HG02588 (cell line): ENCODE measurements at regions not wholly inside any gene's neighbourhood (a gene's known extent, or its start where the extent isn't known, plus 50 kb on each side); places are given as distances from the start of the nearest gene placed in this dataset.

Source experiments
- ATAC-seq: cut with Tn5 transposase; IDR thresholded peaks from one replicate; pipeline ENCODE4 v1.9.1; 2021; ENCODE audit warnings: mild to moderate bottlenecking, moderate library complexity; ENCODE audit not compliant: unreplicated experiment

DNA sequence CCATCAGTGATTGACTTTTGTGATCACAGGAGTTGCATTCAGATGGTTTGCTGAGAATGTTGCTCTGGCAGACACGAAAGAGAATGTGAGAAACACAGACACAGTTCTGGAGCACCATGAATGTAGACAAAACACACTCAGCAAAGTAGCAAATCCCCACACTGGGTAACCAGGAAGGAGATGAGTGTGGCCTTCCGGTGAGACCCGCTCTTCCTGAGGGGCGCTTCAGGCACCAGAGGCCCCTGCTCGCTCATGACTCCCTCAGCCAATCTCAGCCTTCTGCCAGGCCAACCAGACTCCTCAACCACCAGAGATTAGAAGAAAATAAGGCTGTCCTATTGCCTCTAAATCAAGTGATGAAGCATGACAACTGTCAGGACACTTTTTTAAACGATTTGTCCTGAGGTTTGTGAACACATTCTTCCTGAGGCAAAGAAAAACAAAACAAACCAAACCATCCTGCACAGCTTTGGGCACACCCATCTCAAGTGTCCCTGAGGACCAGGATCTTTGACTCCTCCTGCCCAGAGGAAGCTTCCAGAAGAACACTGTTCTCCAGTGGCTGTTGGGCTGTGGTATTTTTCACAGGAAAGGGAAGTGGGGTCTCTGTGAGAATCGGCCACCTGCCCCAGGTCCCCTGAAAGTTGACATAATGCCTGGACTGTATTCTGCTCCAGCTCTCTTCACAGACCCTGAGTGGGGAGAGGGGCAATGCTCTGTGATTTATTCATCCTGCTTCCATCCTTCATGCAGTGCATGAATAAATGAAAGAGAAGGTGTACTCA is 152.8 kb downstream of the BCL11A start:
- ATAC-seq = no peak

DNA sequence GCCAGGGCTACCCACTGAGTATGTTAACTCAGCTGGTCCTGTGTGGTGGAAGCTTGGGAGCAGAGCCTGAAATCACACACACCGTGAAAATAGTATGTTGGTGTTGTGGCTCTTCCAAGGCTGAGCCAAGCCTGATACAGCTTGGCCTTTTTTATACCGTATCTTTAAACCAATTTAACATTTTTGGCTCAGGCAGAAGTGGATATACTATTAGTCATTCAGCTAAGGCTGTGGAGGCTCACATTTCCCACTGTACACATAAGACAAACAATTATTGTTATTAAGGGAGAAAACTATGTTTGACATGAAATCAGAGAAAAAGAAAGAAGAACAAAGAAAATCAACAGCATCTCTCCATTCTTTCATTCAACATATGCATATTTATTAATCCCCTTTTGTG is 159.0 kb downstream of the BCL11A start:
- ATAC-seq = no peak

DNA sequence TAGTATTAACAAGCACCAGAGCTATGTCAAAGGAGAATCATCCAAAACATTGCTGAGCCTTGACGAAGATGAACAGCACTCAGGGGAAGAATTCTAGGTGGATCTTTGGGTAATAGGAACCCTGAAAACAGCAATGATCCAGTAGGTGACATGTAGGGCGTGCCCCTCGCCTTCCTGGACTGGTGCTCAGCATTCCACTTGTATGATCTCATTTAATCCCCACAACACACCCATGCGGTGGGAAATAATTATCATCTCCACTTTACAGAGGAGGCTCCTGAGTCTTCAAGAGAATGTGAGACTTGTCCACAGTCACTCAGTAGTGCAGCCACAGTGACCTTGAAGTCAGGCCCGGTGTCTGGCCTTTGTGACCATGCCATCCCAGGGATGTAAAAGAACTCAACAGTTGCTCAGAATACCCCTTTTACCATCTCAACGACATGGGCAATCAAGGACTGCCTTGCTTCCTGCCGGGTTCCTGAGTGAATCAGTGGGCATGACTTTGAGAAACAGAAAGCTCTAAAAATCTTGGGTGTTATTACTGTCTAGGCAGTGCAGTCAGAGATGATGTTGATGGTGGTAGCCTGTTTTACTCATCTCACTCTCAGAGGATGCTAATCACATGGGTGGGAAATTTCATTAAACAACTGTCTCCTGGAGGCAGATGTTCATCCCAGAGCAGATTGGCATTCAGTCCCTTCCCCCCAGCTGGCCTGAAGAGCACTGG is 161.6 kb downstream of the BCL11A start:
- ATAC-seq = no peak

DNA sequence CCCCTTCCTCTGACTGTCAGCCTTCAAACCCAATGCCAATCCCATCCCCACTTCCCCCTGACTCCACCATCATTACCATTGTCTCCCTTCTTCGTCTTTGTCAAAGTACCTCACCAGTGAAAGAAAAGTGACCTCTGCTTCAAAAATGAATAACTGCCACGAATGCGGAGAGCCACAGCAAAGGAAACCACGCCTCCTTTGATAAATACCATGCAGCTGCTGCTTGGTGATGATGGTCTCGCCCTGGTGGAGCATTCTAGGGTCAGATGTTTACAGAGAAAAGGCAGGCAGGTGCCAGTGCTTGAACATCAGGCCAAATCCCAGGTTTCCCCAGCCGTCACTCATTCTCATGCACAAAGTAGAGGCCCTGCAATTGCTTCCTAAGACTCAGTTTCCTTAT is 162.2 kb downstream of the BCL11A start:
- no peak for ATAC-seq

DNA sequence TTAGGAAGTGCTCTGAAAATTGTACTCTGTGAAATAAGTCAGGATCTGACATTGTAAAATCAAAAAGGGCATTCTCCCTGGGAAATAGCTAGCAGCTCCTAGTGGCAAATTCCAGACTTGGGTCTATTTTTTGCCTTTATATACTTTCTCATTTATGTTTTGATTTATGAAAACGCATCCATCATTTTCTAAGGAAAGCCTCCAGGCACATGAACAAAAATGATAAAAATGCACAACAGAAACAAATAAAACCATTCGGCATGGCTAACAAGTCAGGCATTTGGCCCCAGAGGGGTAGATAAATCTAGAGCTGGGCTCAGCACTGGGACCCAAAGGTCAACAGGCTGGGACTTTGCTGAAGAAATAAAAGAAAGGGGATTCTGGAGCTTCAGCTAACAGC is 167.0 kb downstream of the BCL11A start:
- ATAC-seq = no peak

DNA sequence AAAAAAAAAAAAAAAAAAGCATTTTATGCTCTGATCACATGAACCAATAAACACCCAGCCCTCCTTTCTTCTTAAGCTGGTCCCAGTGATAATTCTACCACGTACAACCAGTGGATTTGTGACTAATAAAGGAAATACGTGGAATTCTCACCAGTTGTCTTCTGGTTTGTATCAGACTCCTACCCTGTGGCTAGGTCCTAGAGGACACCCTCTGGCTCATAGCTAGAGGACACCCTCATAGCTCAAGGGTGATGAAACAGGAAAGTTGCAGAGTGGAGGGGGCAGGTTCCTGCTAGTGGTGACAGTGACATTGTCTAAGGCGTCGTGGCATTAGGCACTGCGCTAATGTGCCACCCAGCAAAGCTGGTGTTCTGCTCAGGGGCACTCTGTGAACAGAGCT is 167.8 kb downstream of the BCL11A start:
- no peak for ATAC-seq

DNA sequence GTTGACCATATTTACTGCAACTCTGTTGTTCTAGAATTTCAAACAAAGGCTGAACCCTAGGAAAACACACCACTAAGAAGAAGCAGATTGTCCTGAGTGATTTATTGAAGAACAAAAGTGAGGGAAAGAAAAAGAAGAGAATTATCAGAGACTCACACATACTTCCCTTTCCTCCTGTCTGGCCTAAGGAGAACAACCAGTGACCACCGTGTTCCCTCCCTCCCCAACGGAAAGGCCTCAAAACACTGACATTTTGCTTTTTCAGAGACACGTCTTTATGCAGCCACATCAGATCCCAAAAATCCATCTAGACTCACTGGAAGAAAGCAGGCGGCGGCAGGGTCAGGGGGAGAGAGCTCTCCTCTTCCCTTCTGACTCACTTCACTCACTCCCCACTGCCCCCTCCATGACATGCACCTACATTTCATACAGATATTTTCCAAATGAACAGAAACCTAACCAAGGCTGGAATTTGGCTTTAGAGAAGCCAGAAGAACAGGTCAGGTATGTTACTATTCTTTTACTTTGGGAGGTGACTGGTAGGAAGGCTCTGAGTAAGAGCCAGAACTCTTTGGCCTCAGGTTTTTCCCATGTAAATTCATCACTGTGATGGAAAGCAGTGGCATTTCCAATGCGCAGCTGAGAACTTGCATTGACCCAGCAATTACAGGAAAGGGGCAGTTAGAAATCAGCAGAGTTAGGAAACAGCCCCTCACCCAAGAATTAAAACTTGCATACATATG is 169.9 kb downstream of the BCL11A start:
- no peak for ATAC-seq

DNA sequence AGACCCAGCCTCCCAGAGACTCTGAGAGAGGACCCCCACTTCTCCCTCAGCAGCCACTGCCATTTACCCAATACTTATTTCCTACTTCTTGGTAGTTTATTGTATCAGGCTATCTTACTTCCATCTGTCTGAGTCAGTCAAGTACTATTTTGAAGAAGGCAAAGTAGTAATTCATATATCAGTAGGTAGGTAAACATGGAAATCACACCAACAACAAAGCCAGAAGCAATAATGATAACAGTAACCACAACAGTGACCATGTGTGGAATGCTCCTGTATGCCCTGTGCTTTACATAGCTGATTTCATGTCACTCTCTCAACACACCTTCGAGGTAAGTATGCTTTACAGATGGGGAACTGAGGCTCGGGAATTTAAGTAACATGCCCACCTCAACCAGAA is 173.0 kb downstream of the BCL11A start:
- no peak for ATAC-seq

DNA sequence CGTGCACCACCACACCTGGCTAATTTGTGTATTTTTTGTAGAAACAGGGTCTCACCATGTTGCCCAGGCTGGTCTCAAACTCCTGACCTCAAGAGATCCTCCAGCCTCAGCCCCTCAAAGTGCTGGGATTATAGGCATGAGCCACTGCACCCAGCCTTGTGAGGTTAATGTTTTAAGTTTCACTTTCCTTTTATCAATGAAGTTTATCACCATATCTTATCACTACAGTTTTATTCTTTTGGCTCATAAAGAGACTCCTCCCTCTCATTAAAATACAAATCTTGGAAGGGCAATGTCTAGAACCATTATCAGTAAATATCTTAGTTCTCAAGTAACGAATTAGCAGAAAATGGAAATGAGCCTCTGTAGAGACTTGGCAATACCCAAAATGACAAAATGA is 173.8 kb downstream of the BCL11A start:
- no peak for ATAC-seq

DNA sequence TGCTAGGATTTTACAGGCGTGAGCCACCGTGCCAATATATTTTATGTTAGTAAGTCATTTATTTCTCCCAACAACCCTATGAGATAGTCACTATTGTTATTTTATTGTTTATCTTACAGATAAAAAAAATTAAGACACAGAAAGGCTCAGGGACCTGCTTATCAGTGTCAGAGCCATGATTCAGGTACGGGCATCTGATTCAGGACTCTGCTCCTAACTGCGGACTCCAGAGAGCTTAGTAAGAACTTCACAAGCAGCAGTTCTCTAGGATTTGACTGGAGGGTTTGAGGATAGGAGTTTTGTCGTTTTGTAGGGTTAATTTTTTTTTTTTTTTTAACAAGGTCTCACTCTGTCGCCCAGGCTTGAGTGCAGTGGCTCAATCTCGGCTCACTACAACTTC is 174.2 kb downstream of the BCL11A start:
- no peak for ATAC-seq

DNA sequence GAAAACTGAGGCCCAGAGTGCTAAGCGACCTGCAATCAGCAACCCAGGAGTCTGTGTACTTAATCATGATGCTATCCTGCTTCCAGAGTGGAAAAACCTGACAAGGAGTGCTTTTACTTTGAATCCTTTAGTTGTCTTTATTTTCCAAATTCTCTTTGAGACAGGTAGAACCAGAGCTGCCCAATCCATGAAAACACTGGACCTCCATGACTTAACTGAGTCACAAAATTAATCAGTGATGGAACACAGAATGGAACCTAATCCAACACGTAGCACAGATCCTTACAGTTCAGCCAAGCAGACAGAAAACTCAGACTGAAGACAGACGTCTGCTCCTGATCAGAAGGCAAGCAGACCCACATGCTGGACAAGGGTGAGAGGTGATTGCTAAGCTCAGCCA is 175.6 kb downstream of the BCL11A start:
- no peak for ATAC-seq

DNA sequence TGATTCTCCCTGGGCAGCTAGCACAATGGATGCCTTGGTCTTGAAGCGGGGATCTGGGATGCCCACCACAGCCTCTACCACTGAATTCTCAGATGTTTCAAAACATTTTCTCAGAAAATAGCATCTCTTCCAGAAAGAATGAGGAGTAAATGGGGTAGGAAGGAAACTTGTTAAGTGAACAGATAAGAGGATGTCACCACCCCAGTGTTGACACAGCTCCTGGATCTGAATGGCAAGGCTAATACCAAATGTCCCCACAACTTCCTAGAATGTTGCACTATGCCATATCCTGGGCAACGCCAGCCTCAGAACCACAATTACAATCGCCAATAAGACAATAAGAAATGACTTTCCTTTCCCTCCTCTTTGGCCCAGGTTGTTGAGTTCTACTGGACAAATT is 177.2 kb downstream of the BCL11A start:
- no peak for ATAC-seq

DNA sequence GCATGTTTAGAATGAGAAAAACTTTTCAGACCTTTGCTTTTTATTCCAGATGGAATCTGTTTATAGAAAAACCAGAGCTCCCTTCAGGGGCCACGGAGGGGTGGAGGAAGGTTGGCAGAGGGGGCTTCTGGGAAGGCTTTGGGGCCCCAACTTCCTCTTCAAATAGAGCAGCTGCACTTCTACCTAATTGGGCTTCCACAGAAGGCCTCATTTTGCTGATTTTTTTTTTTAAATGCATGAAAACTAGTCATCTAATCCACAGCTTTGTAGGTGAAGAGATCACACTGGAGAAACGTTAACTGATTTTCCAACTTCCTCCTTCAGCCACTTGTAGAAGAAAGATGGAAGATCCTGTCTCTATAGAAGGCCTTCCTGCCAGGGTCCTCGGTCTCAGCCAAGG is 181.8 kb downstream of the BCL11A start:
- ATAC-seq = no peak

DNA sequence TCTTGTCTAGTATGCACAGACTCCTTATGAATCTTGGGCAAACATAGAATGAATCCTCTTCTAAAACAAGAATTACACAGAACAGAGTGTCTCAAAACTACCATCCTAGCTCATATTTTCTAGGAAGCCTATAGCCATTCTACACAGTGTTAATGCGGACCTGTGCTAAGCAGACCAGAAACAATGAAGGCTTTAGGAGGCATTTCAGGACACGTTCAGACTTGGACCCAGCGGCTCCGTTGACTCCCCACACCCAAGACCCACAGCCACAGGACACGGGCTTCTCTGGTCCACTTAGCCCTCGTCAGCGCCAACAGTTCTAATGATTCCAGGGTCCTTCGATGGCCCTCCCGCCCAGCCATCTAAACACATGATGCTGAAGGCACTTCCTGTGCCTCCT is 182.2 kb downstream of the BCL11A start:
- ATAC-seq = no peak

DNA sequence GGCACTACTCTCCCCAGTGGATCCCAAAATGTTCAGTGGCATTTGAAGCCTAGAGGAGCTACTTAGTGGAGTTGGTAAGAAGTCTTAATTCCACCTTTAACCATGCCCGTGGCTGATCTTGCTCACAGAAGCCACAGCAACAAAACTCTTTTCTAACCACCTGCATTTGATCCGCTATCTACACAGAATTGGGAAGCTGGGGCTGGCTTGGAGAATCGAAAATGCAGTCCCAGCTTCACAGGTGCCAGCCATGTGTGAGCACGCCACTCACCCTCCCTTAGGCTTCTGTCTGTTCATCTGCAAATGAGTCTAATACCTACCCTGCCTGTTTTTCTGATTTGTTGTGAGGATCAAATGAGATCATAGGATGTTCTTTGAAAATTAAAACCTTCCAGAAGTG is 182.6 kb downstream of the BCL11A start:
- ATAC-seq = no peak

DNA sequence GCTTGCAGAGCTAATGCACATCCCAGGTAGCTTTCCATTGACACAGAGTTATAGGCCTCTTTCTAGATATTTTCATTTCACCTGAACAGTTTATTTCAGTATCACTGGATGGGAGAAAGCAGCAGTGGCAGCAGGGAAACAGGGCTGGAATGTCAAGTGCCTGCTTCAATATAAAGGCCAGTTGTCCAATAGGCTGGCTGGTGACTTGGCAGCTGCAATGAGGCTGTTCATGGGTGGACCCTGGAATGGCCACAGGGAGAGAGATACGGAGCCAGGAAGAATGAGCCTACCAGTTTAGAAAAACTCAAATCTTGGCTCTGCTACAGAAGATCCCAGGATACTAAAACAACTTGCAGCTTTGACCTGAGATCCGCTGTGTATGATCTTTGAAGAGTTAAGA is 185.0 kb downstream of the BCL11A start:
- no peak for ATAC-seq

DNA sequence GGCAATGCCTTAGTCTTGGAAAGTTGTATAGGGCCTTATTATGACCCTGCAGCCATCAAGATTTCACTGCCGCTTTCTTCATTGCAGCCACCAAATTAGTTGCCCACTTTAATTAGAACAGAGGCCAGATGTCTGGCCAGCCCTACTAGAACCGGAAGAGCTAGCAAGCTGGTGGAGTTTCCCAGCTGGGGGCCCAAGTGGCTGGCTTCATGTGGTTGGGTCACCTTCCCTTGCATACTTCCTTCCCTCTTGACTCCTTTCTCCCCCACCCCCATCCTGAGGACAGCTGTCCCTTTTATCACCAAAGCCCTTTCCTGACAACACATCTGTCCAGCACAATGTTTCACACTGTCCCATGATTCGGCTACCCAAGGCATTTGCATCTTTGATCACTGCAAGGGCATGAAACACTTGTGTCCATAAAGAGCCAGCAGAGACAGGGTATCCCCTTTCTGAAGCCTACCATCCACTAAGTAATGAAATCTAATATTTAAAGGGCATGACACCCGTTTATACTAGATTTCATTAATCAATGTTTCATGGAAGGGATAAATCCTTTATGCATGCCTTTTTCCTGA is 187.2 kb downstream of the BCL11A start:
- ATAC-seq = peak; percentile 67

DNA sequence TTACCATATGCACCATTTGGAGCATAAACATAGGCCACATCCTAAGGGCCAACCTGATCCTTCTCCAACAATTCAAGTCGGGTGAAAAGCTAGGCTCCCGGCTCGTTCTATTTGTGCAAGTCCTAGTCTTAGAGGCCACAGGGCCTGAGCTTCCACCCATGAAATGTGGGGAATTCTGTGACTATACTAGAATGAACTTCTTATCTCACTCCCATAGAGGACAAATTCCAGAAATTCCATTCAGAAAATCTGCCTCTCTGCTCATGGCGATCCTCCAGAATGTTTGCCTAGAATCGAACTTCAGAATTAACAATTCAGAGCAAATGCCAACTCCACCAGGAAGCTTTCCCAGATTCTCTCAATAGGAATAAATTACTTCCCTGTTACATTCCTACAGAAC is 187.9 kb downstream of the BCL11A start:
- no peak for ATAC-seq

DNA sequence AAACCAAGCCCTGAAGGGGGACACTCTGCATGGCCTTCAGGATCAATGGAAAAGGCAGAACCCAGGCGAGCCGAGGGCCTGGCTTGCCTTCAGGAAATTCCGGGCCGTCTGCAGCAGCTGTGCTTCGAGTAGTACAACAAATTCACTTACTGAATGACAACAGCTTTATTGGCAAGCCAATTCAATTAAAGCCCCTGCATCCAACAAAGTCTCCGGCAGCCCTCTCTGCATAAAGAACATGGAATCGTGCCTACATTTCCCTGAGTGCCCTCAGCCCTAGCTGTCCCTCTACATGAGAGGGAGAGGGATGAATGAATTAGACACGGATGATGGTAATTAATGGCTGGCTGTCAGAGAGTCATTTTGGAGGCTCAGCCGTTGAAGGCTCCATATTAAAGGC is 189.0 kb downstream of the BCL11A start:
- no peak for ATAC-seq

DNA sequence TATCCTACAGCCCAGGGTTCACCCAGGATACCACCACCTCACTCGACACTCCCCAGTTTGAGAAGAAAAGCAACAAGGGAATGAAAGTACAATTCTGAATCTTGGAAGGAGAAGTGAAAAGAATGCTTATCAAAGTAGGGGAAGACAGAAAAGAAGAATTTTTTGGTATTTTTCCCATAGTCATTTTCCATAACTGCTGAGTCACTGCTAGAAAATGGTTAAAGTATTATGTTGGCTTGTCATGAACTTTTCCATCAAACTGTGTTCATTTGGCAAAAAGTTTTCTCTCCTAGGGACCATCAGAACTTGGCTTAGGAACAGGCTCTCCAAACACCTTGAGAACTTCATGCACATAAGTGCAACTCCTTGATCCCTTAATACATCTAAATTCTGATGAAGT is 192.0 kb downstream of the BCL11A start:
- ATAC-seq = no peak

DNA sequence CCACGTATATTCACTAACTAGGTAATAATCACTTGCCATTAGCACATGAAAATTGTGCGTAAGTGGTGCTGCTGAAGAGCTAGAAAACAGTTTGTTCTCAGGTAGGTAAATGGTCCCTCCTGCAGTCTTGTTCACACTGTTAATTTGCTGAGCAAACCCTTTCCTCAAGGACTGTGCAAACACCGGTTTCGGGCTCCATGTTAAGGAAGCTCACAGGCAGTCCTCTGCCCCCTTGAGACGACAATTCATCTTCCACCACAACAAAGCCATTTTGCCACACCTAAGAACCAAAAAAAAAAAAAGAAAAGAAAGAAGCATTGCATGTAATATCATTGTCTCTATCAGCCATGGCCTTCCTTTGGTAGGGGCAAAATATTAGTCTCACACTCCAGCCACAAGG is 193.9 kb downstream of the BCL11A start:
- ATAC-seq = no peak

DNA sequence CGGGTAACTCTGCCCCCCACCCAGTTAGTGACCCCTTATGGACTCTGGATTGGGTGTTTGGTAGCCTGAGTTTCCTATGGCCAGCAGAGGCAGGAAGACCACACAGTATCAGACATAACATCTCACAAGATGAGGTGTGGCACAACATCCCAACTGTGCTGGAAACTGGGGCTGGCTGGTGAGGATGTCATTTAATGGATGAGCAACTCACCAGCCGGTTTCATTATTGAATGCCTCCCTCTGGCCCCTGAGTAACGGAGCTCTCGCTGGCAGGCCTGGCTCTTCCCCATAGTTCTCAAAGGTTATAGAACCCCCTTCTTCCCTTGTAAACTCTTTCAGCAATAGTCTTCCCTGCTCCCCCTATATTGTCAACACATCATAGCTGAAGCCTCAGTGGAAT is 195.0 kb downstream of the BCL11A start:
- ATAC-seq = no peak
